ENCODE measurements at regions not wholly inside any gene's neighbourhood (a gene's known extent, or its start where the extent isn't known, plus 50 kb on each side); places are given as distances from the start of the nearest gene placed in this dataset.

DNA sequence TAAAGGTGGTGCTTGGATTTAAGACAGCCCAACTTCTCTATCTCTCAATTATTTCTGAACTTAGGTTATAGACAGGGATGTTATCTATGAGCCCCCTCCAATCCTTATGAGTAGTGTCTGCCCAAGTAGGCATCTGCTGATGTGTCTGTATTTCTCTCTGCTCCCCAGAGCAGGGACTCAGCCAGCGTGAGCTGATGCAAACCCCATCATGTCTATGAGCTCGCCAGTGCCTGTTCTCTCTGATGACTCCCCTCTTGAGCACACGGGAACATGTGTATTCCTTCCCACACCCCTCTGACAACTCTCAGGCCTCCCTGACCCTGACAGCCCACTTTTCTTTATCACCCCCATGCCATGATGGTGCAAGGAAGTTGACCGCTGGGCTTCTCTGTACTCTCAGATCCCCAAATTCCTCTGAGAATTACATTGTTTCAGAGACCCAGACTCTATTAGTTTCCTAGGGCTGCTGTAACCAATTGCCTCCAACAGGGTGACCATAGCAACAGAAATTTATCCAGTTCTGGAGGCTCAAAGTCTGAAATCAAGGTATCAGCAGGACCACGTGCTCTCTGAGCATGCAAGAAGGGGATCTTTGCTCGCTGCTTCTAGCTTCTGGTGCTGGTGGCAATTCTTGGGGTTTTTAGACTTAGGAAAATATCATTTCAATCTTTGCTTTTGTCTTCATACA, 73.5 kb upstream of the ST8SIA2 start:
- no peak for TF ChIP-seq ZFX (IDR thresholded peaks at IDR 0.05)
- TF ChIP-seq, protein P1, sequence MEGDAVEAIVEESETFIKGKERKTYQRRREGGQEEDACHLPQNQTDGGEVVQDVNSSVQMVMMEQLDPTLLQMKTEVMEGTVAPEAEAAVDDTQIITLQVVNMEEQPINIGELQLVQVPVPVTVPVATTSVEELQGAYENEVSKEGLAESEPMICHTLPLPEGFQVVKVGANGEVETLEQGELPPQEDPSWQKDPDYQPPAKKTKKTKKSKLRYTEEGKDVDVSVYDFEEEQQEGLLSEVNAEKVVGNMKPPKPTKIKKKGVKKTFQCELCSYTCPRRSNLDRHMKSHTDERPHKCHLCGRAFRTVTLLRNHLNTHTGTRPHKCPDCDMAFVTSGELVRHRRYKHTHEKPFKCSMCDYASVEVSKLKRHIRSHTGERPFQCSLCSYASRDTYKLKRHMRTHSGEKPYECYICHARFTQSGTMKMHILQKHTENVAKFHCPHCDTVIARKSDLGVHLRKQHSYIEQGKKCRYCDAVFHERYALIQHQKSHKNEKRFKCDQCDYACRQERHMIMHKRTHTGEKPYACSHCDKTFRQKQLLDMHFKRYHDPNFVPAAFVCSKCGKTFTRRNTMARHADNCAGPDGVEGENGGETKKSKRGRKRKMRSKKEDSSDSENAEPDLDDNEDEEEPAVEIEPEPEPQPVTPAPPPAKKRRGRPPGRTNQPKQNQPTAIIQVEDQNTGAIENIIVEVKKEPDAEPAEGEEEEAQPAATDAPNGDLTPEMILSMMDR (conservative IDR thresholded peaks at IDR 0.05): no peak
- no peak overlapping the region for H3K27ac ChIP-seq

DNA sequence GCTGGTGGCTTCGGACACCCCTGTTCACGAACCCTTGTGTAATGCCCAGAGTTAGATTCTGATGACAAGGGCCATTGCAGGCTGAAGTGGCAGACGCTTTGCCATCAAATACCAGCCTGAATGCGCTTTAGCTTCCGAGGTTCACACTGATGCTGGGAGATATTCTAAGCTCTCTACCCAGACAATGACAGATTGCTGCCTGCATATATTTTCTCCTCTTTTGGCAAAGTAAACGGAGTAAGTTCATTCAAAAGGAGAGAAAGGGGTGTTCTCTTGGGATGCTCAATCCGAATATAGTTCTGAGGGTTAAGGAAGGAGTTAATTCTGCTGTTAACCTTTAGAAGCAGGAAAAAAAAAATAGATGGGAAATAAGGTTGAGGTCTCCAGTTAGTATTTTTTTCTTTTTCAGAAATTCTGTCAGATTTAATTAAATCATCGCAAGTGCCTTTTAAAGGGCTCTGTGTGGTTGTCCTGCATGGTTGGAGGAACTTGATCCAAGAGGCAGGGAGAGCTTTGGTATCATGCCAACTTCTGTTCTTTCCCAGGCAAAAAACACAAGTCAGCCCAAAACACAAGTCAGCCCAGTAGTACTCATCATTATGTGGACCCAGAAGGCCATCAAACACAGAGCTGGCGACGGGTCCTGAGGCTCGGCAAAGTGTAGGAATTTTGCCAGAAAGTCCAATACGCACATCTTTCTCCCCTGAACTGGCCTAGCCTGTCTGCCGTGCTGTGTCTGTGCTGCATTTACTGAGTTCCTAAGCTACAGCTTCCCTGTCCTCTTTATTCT, 70.9 kb upstream of the ST8SIA2 start:
- no peak for TF ChIP-seq ZFX (IDR thresholded peaks at IDR 0.05)
- TF ChIP-seq, protein P1 (conservative IDR thresholded peaks at IDR 0.05): no peak
- H3K27ac ChIP-seq: no peak overlapping the region

DNA sequence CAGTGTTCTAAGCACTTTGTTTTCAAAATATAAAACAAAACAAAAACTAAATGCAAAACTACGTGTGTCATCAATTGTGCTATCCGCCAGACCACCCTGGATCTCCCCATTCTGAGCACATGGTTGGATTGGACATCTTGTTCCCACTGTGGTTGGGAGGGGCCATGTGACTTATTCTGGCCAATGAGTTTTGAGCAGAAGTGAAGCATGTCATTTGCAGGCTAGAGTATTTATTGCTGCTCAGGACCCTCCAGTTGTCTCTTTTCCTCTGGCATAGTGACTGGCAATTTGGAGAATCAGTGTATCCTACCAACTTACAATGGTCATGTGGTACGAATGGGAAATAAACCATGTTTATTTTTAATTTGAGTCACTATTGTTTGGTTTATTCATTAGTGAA, 70.2 kb upstream of the ST8SIA2 start:
- no peak for TF ChIP-seq ZFX (IDR thresholded peaks at IDR 0.05)
- TF ChIP-seq, protein P1 (conservative IDR thresholded peaks at IDR 0.05): no peak

DNA sequence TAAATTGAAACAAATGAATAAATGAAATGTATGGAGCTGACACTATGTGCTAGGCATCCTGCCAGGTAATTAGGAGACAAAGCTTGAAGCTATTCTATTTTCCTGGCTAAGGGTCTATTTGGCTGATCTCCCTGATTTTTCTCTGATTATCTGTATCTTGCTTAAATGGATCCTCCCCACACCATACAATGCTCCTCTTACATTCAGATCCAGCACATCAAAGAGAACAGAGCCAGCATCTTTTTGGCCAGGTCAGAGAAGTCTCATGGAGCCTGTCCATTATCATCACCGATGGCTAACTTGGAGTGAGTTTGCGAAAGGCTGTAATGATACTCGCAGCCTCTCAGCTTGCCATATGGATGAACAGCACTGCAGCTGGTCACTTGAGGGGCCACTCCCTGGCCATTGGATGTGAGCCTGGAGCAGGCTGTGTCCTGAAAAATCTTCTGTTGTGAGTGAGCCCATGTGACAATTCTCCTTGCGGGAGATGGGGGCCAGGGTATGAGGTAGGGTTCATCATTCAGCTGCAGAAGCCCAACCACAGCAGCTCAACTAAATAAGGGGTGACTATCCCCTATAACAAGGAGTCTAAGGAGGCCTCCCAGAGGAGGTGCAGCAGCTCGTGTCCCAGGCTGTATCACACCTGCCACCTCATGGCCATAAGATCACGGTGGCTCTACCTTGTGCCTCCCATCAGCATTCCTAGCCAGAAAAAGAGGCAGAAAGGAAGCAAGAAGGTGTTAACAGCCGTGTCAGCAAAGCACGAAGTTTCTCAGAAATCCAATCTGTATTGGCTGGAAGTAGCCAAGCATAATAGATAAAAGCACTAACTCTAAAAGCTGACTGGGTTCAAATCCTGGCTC, 69.3 kb upstream of the ST8SIA2 start:
- no peak for TF ChIP-seq ZFX (IDR thresholded peaks at IDR 0.05)
- TF ChIP-seq, protein P1 (conservative IDR thresholded peaks at IDR 0.05): no peak
- H3K27ac ChIP-seq: no peak overlapping the region

More for the DNA sequence above, 70.2 kb upstream of the ST8SIA2 start:
- no peak overlapping the region for H3K27ac ChIP-seq

DNA sequence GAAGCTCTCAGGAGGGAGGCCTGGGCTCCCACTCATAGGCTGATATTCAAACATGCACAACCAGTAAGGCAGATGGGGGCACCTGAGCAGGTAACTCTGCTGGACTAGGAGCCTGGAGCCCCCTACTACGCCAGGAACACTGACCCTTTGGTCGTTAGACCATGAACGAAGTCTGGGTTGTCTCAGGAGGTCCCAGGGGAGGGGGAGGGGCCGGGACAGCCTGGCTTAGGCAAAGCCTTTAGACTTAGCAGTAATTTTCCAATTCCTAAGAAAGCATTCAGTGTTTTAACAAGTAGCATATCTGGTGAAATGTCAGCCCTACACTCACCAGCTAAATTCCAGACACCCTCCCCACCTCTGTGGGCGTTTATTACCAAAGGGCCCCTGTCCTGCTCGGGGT, 67.4 kb upstream of the ST8SIA2 start:
- H3K27ac ChIP-seq: no peak overlapping the region
- TF ChIP-seq, protein P1 (conservative IDR thresholded peaks at IDR 0.05): no peak
- TF ChIP-seq ZFX (IDR thresholded peaks at IDR 0.05): no peak

DNA sequence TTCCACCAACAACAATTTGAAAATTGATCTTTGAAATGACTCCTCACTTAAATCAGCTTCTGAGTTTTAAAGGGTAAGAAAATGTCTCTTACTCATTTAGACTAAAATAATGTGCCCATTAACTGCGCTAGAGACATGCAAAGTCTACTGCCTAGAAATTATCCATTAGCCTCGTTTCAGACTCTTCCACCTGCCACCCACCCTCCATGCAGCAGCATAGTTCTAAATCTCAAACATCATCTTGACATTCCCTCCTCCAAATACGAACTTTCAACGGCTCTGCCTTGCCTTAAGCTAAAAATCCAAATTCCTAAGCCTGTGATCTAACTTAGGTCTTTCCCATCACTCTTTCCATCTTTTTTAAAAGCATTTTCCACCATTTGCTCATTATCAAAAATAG, 66.6 kb upstream of the ST8SIA2 start:
- no peak for TF ChIP-seq ZFX (IDR thresholded peaks at IDR 0.05)
- TF ChIP-seq, protein P1 (conservative IDR thresholded peaks at IDR 0.05): no peak
- no peak overlapping the region for H3K27ac ChIP-seq
